Panc1 (cell line): ENCODE measurements at regions not wholly inside any gene's neighbourhood (a gene's known extent, or its start where the extent isn't known, plus 50 kb on each side); places are given as distances from the start of the nearest gene placed in this dataset.

Source experiments
- ATAC-seq: fragments of 200-7000 bp; cut with Tn5 transposase; 2 replicates; pipeline ENCODE4 v1.9.1; 2020; ENCODE audit warnings: mild to moderate bottlenecking, moderate library complexity
- BruUV-seq: library from RNA; stranded (reverse); fragments of 400-500 nt; replicated peaks from 2 replicates; lab custom pipeline; 2021; lab: Mats Ljungman, UMichigan
- CTCF ChIA-PET: fragments of 300-600 bp; sonication (Branson Sonifier 250); formaldehyde crosslinking; loops from one replicate; lab custom pipeline; 2022; ENCODE audit warnings: antibody characterized with exemption; lab: Charles Lee
- POLR2A ChIA-PET: fragments of 300-600 bp; sonication (Branson Sonifier 250); formaldehyde crosslinking; loops from one replicate; lab custom pipeline; 2022; ENCODE audit warnings: antibody characterized with exemption; lab: Charles Lee
- DNase-seq: peaks from one replicate; pipeline ENCODE4 v3.0.0-alpha.2; 2010; ENCODE audit warnings: low read depth, low spot score
- H3K27ac ChIP-seq: 2 replicates; pipeline ENCODE4 v1.5.1; 2011; ENCODE audit warnings: mild to moderate bottlenecking, low read length, inconsistent platforms
- H3K27me3 ChIP-seq: fragments of 200-500 bp; sonication (Bioruptor generic); 2 replicates; pipeline ENCODE4 v1.6.0; 2014; ENCODE audit warnings: low read length, inconsistent platforms; ENCODE audit not compliant: control insufficient read depth, insufficient read depth
- H3K36me3 ChIP-seq: fragments of 200-500 bp; sonication (Bioruptor generic); 2 replicates; pipeline ENCODE4 v1.5.1; 2014; ENCODE audit warnings: inconsistent platforms, mild to moderate bottlenecking, low read length, moderate library complexity; ENCODE audit not compliant: control insufficient read depth, insufficient read depth
- H3K4me1 ChIP-seq: 2 replicates; pipeline ENCODE4 v1.5.1; 2011; ENCODE audit warnings: inconsistent platforms, mild to moderate bottlenecking, low read length, moderate library complexity; ENCODE audit not compliant: control insufficient read depth, insufficient read depth
- H3K4me3 ChIP-seq, 2 experiments: 2 replicates each; pipeline ENCODE4 v1.5.1; 2011 to 2012; ENCODE audit warnings: low read depth in 2 of 2, low read length in 2 of 2, mild to moderate bottlenecking in 2 of 2, inconsistent platforms in 1 of 2, moderate library complexity in 1 of 2
- H3K9me3 ChIP-seq: fragments of 200-500 bp; sonication (Bioruptor generic); 2 replicates; pipeline ENCODE4 v1.5.1; 2014; ENCODE audit warnings: low read depth, mild to moderate bottlenecking, inconsistent platforms, low read length, moderate library complexity; ENCODE audit not compliant: control insufficient read depth, insufficient read depth
- CTCF ChIP-seq: fragments of 450-650 bp; IDR thresholded peaks from 2 replicates; pipeline ENCODE4 v1.5.1; 2017; ENCODE audit warnings: mild to moderate bottlenecking
- POLR2AphosphoS5 ChIP-seq: IDR thresholded peaks from 2 replicates; pipeline ENCODE4 v1.6.1; 2012; ENCODE audit warnings: mild to moderate bottlenecking, low read depth, low read length, moderate library complexity
- REST ChIP-seq, 2 experiments: IDR thresholded peaks; 2 replicates each; pipeline ENCODE4 v1.6.1; 2011 to 2012; ENCODE audit warnings: low read depth in 2 of 2, control low read depth in 1 of 2, low read length in 1 of 2, mild to moderate bottlenecking in 1 of 2, moderate library complexity in 1 of 2; ENCODE audit not compliant: insufficient read depth in 1 of 2
- SIN3A ChIP-seq: IDR thresholded peaks from 2 replicates; pipeline ENCODE4 v1.6.1; 2012; ENCODE audit warnings: low read depth, mild to moderate bottlenecking, low read length, moderate library complexity, borderline replicate concordance; ENCODE audit not compliant: insufficient read depth
- TCF7L2 ChIP-seq: IDR thresholded peaks from 2 replicates; pipeline ENCODE4 v1.6.1; 2011; ENCODE audit warnings: mild to moderate bottlenecking, low read depth, low read length, inconsistent platforms
- in situ Hi-C: cut with HindIII; loops from 2 replicates; pipeline ENCODE4 v1.10.0; 2016; ENCODE audit warnings: low sequenced_read_pairs, low pct_unique_long_range_greater_than_20kb
- intact Hi-C: fragments of 100-400 bp; cut with micrococcal nuclease; formaldehyde crosslinking; loops from one replicate; pipeline ENCODE4 v1.10.0; 2022; ENCODE audit not compliant: unreplicated experiment

GRCh38 chr17:17417718-17418181 lies 59.0 kb upstream of the MED9 start:
- in situ Hi-C loops (no loop called here), intact Hi-C loops (no loop called here)
- POLR2A ChIA-PET, result no interaction called here
- H3K27me3 ChIP-seq, result no peaks in the 10 kb centered on the region
- no peak for TF ChIP-seq REST (IDR thresholded peaks at IDR 0.05; ENCODE audit: insufficient read depth in 1 of 2, low read depth in 2 of 2, low read length in 1 of 2)
- TF ChIP-seq CTCF, result no peak
- no peak for TF ChIP-seq TCF7L2
- TF ChIP-seq POLR2AphosphoS5, result no peak
- TF ChIP-seq SIN3A, result no peak
- H3K9me3 ChIP-seq, result no peaks in the 10 kb centered on the region
- H3K4me1 ChIP-seq, result no peaks in the 10 kb centered on the region
- CTCF ChIA-PET, result interaction anchor here (0.6 to 0.8 kb wide), 2 partner anchors 30 to 223 kb away, joined by 3 to 9 read pairs; no protein-coding TSS in a partner anchor
- H3K27ac ChIP-seq, result no peak overlapping the region
- DNase-seq (no peak), ATAC-seq (no peak)
- no peak overlapping the region for H3K4me3 ChIP-seq
- H3K36me3 ChIP-seq, result no peaks in the 10 kb centered on the region
- BruUV-seq, result no TSS peak

DNA sequence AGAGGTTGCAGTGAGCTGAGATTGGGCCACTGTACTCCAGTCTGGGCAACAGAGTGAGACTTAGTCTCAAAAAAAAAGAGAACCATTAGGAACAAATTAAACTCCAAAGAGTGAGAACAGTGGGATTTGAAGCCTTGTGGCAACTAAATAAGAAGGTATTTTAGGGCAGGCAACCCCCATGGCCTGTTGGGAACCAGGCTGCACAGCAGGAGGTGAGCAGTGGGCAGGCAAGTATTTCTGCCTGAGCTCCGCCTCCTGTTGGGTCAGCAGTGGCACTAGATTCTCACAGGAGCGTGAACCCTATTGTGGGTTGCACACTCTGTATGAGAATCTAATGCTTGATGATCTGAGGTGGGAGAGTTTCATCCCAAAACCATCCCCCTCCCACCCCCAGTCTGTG lies 57.6 kb upstream of the MED9 start:
- Histone ChIP-seq H3K4me3 (no peak overlapping the region), H3K27ac (no peak overlapping the region), H3K9me3 (no peaks in the 10 kb centered on the region), H3K27me3 (no peaks in the 10 kb centered on the region), H3K4me1 (no peaks in the 10 kb centered on the region), H3K36me3 (no peaks in the 10 kb centered on the region)
- POLR2A ChIA-PET, result no interaction called here
- DNase-seq (no peak), ATAC-seq (no peak)
- CTCF ChIA-PET, result no interaction called here
- no TSS peak for BruUV-seq
- in situ Hi-C loops (no loop called here), intact Hi-C loops (no loop called here)
- TF ChIP-seq TCF7L2, result no peak
- no peak for TF ChIP-seq CTCF
- TF ChIP-seq POLR2AphosphoS5, result no peak
- no peak for TF ChIP-seq REST (IDR thresholded peaks at IDR 0.05; ENCODE audit: insufficient read depth in 1 of 2, low read depth in 2 of 2, low read length in 1 of 2)
- no peak for TF ChIP-seq SIN3A
